ENCODE measurements at regions not wholly inside any gene's neighbourhood (a gene's known extent, or its start where the extent isn't known, plus 50 kb on each side); places are given as distances from the start of the nearest gene placed in this dataset.
"Not testable (repeated sequence)": the region's sequence is repeated elsewhere in the genome, so short reads cannot be mapped to it uniquely, and the experiment has no call there.

GRCh38 chr9:31443630-31444457, 940.6 kb upstream of the ACO1 start:
- TF ChIP-seq EZH2 (optimal IDR thresholded peaks at IDR 0.05; ENCODE audit: low read depth, low read length); CTCF (IDR thresholded peaks at IDR 0.05; ENCODE audit: low read length): not testable (repeated sequence)
